ENCODE measurements at regions not wholly inside any gene's neighbourhood (a gene's known extent, or its start where the extent isn't known, plus 50 kb on each side); places are given as distances from the start of the nearest gene placed in this dataset.

DNA sequence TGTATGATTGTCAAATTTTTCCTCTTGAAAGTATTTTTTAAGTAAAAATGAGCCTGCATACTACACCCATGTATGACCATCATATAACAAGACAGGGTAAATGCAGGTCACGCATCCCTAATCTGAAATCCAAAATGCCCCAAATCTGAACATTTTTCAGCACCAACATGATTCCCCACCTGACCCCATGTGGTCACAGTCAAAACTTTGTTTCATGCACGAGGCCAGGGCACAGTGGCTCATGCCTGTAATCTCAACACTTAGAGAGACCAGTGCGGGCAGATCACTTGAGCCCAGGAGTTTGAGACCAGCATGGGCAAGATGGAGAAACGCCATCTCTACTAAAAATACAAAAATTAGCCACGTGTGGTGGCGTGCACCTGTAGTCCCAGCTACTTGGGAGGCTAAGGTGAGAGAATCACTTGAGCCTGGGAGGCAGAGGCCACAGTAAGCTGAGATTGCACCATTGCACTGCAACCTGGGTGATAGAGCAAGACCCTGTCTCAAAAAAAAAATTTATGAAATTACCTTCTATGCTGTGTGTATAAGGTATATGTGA lies 63.7 kb upstream of the NPAS1 start:
- H3K9me2 ChIP-seq (replicated peaks; ENCODE audit: low read depth, low read length) = no peaks in the 10 kb centered on the region
- H3K79me2 ChIP-seq (ENCODE audit: insufficient read depth, low read length) = peaks cover 74% of the 10 kb centered on the region
- peaks cover 12% of the 10 kb centered on the region; the same call in 1 of the 2 replicates for H3K36me3 ChIP-seq (ENCODE audit: insufficient read depth, low read length)
- H3K4me2 ChIP-seq (ENCODE audit: low read depth, low read length, poor library complexity, severe bottlenecking) = peak overlapping the region; percentile 72
- peaks cover 22% of the 10 kb centered on the region for H4K20me1 ChIP-seq (ENCODE audit: insufficient read depth, low read length, poor library complexity, severe bottlenecking)
- H3K4me3 ChIP-seq (ENCODE audit: low read length, poor library complexity, severe bottlenecking) = peak overlapping the region; percentile 67
- peaks cover 25% of the 10 kb centered on the region for H3K4me1 ChIP-seq (ENCODE audit: insufficient read depth, low read length, poor library complexity, severe bottlenecking)
- no peaks in the 10 kb centered on the region for H3K9me3 ChIP-seq (ENCODE audit: insufficient read depth, low read depth, low read length)
- TF ChIP-seq, protein P1, sequence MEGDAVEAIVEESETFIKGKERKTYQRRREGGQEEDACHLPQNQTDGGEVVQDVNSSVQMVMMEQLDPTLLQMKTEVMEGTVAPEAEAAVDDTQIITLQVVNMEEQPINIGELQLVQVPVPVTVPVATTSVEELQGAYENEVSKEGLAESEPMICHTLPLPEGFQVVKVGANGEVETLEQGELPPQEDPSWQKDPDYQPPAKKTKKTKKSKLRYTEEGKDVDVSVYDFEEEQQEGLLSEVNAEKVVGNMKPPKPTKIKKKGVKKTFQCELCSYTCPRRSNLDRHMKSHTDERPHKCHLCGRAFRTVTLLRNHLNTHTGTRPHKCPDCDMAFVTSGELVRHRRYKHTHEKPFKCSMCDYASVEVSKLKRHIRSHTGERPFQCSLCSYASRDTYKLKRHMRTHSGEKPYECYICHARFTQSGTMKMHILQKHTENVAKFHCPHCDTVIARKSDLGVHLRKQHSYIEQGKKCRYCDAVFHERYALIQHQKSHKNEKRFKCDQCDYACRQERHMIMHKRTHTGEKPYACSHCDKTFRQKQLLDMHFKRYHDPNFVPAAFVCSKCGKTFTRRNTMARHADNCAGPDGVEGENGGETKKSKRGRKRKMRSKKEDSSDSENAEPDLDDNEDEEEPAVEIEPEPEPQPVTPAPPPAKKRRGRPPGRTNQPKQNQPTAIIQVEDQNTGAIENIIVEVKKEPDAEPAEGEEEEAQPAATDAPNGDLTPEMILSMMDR (conservative IDR thresholded peaks at IDR 0.05; ENCODE audit: low read length) = 0 out of 2 replicates have a peak, but pooled peaks have one; percentile 6
- TF ChIP-seq EZH2phosphoT487 (IDR thresholded peaks at IDR 0.05; ENCODE audit: borderline replicate concordance) = no peak
- H3K9ac ChIP-seq (ENCODE audit: low read depth, low read length, poor library complexity, severe bottlenecking) = no peak overlapping the region
- no peaks in the 10 kb centered on the region for H3K27me3 ChIP-seq (ENCODE audit: insufficient read depth, low read length, poor library complexity, severe bottlenecking)
- H2AFZ ChIP-seq (ENCODE audit: low read length) = no peak overlapping the region
- peaks cover 15% of the 10 kb centered on the region; the same call in 1 of the 2 replicates for H3F3A ChIP-seq (ENCODE audit: low read depth)

DNA sequence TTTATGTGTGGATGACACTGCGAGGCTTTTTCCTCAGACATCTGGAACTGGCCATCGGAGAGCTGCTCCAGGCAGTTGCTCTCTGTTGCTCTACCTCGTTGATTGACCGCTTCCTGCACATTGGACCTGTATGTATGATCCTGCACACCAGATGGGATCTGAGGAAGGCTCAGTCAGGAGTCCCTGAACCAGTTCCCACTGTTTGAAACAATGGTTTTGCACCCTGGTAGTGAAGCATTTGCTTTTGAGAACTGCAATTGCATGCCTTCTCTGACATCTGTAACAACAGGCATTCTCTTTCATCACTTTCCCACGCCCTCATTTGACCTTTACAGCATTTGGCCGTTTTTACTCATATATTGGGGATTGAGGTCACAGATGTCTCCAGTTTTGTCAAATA lies 61.1 kb upstream of the NPAS1 start:
- peaks cover 25% of the 10 kb centered on the region for H3K4me1 ChIP-seq (ENCODE audit: insufficient read depth, low read length, poor library complexity, severe bottlenecking)
- no peaks in the 10 kb centered on the region for H3K9me2 ChIP-seq (replicated peaks; ENCODE audit: low read depth, low read length)
- no peak overlapping the region for H2AFZ ChIP-seq (ENCODE audit: low read length)
- no peak overlapping the region for H3K9ac ChIP-seq (ENCODE audit: low read depth, low read length, poor library complexity, severe bottlenecking)
- H3F3A ChIP-seq (ENCODE audit: low read depth) = peaks cover 15% of the 10 kb centered on the region; the same call in 1 of the 2 replicates
- peaks cover 21% of the 10 kb centered on the region for H4K20me1 ChIP-seq (ENCODE audit: insufficient read depth, low read length, poor library complexity, severe bottlenecking)
- peaks cover 57% of the 10 kb centered on the region for H3K79me2 ChIP-seq (ENCODE audit: insufficient read depth, low read length)
- peaks cover 6% of the 10 kb centered on the region; the same call in 1 of the 2 replicates for H3K36me3 ChIP-seq (ENCODE audit: insufficient read depth, low read length)
- TF ChIP-seq, protein P1 (conservative IDR thresholded peaks at IDR 0.05; ENCODE audit: low read length) = no peak
- no peak for TF ChIP-seq EZH2phosphoT487 (IDR thresholded peaks at IDR 0.05; ENCODE audit: borderline replicate concordance)
- H3K4me2 ChIP-seq (ENCODE audit: low read depth, low read length, poor library complexity, severe bottlenecking) = no peak overlapping the region
- no peaks in the 10 kb centered on the region for H3K27me3 ChIP-seq (ENCODE audit: insufficient read depth, low read length, poor library complexity, severe bottlenecking)
- H3K4me3 ChIP-seq (ENCODE audit: low read length, poor library complexity, severe bottlenecking) = no peak overlapping the region
- no peaks in the 10 kb centered on the region for H3K9me3 ChIP-seq (ENCODE audit: insufficient read depth, low read depth, low read length)

DNA sequence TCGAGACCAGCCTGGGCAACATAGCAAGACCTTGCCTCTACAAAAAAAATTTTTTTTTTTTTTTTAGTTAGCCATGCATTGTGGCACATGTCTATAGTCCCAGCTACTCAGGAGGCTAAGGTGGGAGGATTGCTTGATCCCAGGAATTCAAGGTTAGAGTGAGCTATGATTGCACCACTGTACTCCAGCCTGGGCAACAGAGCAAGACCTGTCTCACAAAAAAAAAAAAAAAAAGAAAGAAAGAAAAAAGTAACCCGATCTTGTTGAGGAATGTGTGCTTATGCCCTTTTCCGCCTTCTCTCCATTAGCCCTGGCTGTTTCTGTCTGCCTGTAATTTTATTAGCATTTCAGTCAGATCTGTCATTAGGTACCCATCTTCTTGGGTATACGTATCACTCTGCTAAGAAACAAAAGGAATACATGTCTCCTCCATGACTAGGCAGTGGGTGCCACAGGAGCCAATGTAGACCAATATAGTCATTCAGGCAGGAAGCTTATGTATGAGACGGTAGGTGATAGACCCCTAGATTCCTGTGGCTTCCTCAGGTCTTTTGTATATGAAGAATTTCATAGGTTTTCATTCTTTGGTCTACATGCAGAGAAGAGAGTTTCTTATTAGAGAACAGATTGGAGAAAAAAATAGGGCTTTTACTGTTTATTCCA lies 59.6 kb upstream of the NPAS1 start:
- Histone ChIP-seq H3F3A (ENCODE audit: low read depth) (peaks cover 9% of the 10 kb centered on the region; the same call in 1 of the 2 replicates), H3K79me2 (ENCODE audit: insufficient read depth, low read length) (peaks cover 49% of the 10 kb centered on the region)
- no peak for TF ChIP-seq EZH2phosphoT487 (IDR thresholded peaks at IDR 0.05; ENCODE audit: borderline replicate concordance)
- TF ChIP-seq, protein P1 (conservative IDR thresholded peaks at IDR 0.05; ENCODE audit: low read length) = no peak

More for the DNA sequence above, 59.6 kb upstream of the NPAS1 start:
- Histone ChIP-seq H3K4me2 (ENCODE audit: low read depth, low read length, poor library complexity, severe bottlenecking) (no peak overlapping the region), H3K4me1 (ENCODE audit: insufficient read depth, low read length, poor library complexity, severe bottlenecking) (peaks cover 15% of the 10 kb centered on the region), H3K9me2 (replicated peaks; ENCODE audit: low read depth, low read length) (no peaks in the 10 kb centered on the region), H2AFZ (ENCODE audit: low read length) (no peak overlapping the region), H3K36me3 (ENCODE audit: insufficient read depth, low read length) (no peaks in the 10 kb centered on the region), H3K4me3 (ENCODE audit: low read length, poor library complexity, severe bottlenecking) (no peak overlapping the region), H3K9ac (ENCODE audit: low read depth, low read length, poor library complexity, severe bottlenecking) (no peak overlapping the region), H3K27me3 (ENCODE audit: insufficient read depth, low read length, poor library complexity, severe bottlenecking) (no peaks in the 10 kb centered on the region), H3K9me3 (ENCODE audit: insufficient read depth, low read depth, low read length) (no peaks in the 10 kb centered on the region), H4K20me1 (ENCODE audit: insufficient read depth, low read length, poor library complexity, severe bottlenecking) (peaks cover 14% of the 10 kb centered on the region)
